Stimulated activated CD8-positive, alpha-beta memory T cell treated with anti-CD3 and anti-CD28 coated beads, Interleukin-15, amount 100 ng/mL, for 48 hours (primary cell): ENCODE measurements at regions not wholly inside any gene's neighbourhood (a gene's known extent, or its start where the extent isn't known, plus 50 kb on each side); places are given as distances from the start of the nearest gene placed in this dataset.
"Not testable (repeated sequence)": the region's sequence is repeated elsewhere in the genome, so short reads cannot be mapped to it uniquely, and the experiment has no call there.

Source experiments
- DNase-seq, 2 donors: peaks; one replicate each; pipeline ENCODE4 v3.0.0-alpha.2; 2020; ENCODE audit warnings: low read depth in 2 of 2

GRCh38 chr3:21238661-21239060 is 512.3 kb downstream of the ZNF385D start:
- no peak for DNase-seq

GRCh38 chr3:21237638-21238037 is 513.4 kb downstream of the ZNF385D start:
- no peak for DNase-seq

- no peak for DNase-seq
Observed at GRCh38 chr3:21235491-21235890, 515.5 kb downstream of the ZNF385D start.

GRCh38 chr3:21234933-21235332 is 516.1 kb downstream of the ZNF385D start:
- no peak for DNase-seq

- no peak for DNase-seq
Observed at GRCh38 chr3:21229426-21230135, 521.4 kb downstream of the ZNF385D start.

- no peak for DNase-seq
Observed at GRCh38 chr3:21226086-21226485, 524.9 kb downstream of the ZNF385D start.

- no peak for DNase-seq
Observed at GRCh38 chr3:21220944-21221343, 530.1 kb downstream of the ZNF385D start.

- DNase-seq, result no peak
Observed at GRCh38 chr3:21216598-21216997, 534.4 kb downstream of the ZNF385D start.

- DNase-seq, result not testable (repeated sequence)
Observed at GRCh38 chr3:21204122-21204521, 546.9 kb downstream of the ZNF385D start.

- DNase-seq, result no peak
Observed at GRCh38 chr3:21195203-21195602, 555.8 kb downstream of the ZNF385D start.

- not testable (repeated sequence) for DNase-seq
Observed at GRCh38 chr3:21194036-21194435, 557.0 kb downstream of the ZNF385D start.

- DNase-seq, result no peak
Observed at GRCh38 chr3:21188459-21188858, 562.6 kb downstream of the ZNF385D start.

GRCh38 chr3:21185816-21186314 is 565.1 kb downstream of the ZNF385D start:
- no peak for DNase-seq

- DNase-seq, result no peak
Observed at GRCh38 chr3:21174461-21174860, 576.5 kb downstream of the ZNF385D start.

GRCh38 chr3:21170964-21171363 is 580.0 kb downstream of the ZNF385D start:
- no peak for DNase-seq

- DNase-seq, result no peak
Observed at GRCh38 chr3:21169948-21170347, 581.1 kb downstream of the ZNF385D start.

- DNase-seq, result no peak
Observed at GRCh38 chr3:21168471-21168870, 582.5 kb downstream of the ZNF385D start.

GRCh38 chr3:21163956-21164355 is 587.1 kb downstream of the ZNF385D start:
- DNase-seq, result no peak

- DNase-seq, result no peak
Observed at GRCh38 chr3:21159543-21159906, 591.5 kb downstream of the ZNF385D start.

GRCh38 chr3:21158861-21159542 is 592.0 kb downstream of the ZNF385D start:
- no peak for DNase-seq

- no peak for DNase-seq
Observed at GRCh38 chr3:21154911-21155310, 596.1 kb downstream of the ZNF385D start.

GRCh38 chr3:21152555-21152954 is 598.5 kb downstream of the ZNF385D start:
- DNase-seq, result no peak

- no peak for DNase-seq
Observed at GRCh38 chr3:21142949-21143348, 608.1 kb downstream of the ZNF385D start.
